ENCODE measurements at regions not wholly inside any gene's neighbourhood (a gene's known extent, or its start where the extent isn't known, plus 50 kb on each side); places are given as distances from the start of the nearest gene placed in this dataset.

DNA sequence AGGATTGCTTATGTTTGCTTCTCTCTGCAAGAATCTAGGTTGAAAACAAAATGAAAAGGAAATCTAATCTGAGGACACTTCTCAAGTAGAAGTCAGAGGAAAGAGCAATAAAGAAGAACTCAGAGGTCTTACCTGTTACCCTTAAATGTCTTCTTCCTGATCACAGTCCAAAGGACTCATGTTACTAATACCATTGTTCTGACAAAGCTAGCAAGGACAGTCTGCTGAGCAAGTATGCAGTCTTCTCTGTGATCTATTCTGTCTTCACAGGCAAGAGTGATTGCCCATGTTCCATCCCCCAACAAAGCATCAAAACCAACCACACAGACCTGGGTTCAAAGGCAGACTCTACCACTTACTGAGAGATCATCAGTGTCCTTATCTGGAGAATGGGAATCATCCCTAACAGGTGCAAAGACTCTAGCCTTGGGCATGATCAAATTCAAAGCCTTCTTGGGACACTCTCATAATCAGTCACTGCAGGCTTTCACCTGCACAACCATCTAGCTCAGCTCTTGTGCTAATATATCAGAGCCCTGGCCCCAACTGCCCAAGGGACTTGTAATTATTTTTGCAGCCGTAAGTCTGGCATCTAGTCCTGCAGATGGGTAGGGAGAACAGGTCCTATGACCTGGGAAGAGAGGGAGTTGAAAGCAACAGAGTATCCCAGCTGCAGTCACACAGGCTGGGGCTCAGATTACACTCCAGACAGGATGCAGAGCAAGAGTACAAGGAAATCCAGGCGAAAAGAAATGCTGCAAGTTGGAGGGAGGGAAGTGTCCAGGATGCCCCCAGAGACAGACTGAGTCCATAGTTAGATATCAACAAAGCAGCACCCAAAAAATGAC, 97.9 kb upstream of the NUDT4 start:
- TF ChIP-seq POLR2A (IDR thresholded peaks at IDR 0.05) (no peak), CTCF (IDR thresholded peaks at IDR 0.05) (no peak)
